Mammary epithelial cell (primary cell): ENCODE measurements at regions not wholly inside any gene's neighbourhood (a gene's known extent, or its start where the extent isn't known, plus 50 kb on each side); places are given as distances from the start of the nearest gene placed in this dataset.

Source experiments
- EZH2 ChIP-seq: IDR thresholded peaks from 2 replicates; pipeline ENCODE4 v1.6.1; 2012; ENCODE audit warnings: low read length, inconsistent platforms, borderline replicate concordance
- TF ChIP-seq, protein P1 (sequence below), 2 donors: IDR thresholded peaks in 1 of 2; conservative IDR thresholded peaks in 1 of 2; 2 replicates each; pipeline ENCODE4 v1.5.1; 2011 to 2012; ENCODE audit warnings: inconsistent platforms in 2 of 2, low read length in 2 of 2, mild to moderate bottlenecking in 2 of 2, control low read depth in 1 of 2, low read depth in 1 of 2; ENCODE audit not compliant: insufficient read depth in 1 of 2; ENCODE audit errors: extremely low read depth in 1 of 2

DNA sequence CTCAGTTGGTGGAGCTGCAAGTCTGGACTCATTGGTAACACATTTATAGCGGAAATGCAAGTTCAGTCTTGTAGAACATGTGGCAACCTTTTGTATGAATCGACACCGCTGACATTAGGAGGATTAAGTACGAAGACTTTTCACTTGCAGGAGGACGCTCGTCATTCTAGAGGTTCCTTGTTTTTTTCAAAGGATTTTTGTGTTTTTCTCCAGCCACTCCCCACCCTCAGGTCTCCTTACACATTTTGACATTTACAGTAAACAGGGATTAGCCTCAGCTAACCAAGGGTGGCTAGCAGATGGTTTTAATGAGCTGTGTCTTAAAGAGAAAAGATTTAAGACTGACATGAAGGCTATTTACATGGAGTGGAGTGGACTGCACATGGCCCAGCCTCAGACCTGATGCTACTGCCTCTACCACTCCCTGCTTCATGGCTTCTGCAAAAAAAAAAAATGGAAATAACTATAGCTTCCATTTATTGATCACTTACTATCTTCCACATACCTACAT is 173.8 kb downstream of the TRIB2 start:
- TF ChIP-seq, protein P1, sequence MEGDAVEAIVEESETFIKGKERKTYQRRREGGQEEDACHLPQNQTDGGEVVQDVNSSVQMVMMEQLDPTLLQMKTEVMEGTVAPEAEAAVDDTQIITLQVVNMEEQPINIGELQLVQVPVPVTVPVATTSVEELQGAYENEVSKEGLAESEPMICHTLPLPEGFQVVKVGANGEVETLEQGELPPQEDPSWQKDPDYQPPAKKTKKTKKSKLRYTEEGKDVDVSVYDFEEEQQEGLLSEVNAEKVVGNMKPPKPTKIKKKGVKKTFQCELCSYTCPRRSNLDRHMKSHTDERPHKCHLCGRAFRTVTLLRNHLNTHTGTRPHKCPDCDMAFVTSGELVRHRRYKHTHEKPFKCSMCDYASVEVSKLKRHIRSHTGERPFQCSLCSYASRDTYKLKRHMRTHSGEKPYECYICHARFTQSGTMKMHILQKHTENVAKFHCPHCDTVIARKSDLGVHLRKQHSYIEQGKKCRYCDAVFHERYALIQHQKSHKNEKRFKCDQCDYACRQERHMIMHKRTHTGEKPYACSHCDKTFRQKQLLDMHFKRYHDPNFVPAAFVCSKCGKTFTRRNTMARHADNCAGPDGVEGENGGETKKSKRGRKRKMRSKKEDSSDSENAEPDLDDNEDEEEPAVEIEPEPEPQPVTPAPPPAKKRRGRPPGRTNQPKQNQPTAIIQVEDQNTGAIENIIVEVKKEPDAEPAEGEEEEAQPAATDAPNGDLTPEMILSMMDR (conservative IDR thresholded peaks at IDR 0.05 in 1 of 2, IDR thresholded peaks at IDR 0.05 in 1 of 2; ENCODE audit: extremely low read depth in 1 of 2, insufficient read depth in 1 of 2, low read depth in 1 of 2, low read length in 2 of 2) = no peak
- no peak for TF ChIP-seq EZH2
